ENCODE measurements at regions not wholly inside any gene's neighbourhood (a gene's known extent, or its start where the extent isn't known, plus 50 kb on each side); places are given as distances from the start of the nearest gene placed in this dataset.

DNA sequence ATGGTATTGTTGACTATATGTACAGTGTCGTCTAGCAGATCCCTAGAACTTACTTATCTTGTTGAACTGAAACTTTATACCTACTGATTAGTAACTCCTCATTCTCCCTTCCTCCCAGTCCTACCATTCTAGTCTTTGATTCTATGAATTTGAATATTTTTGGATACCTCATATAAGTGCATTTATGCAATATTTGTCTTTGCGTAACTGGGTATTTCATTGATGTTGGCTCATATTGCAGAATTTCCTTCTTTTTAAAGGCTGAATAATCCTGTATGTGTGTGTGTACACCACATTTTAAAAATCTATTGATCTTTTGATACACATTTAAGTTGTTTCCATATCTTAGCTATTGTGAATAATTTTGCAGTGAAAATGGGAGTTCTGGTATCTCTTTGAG, 119.9 kb downstream of the SOX4 start:
- no peak for TF ChIP-seq CTCF (IDR thresholded peaks at IDR 0.05 in 8 of 11, conservative IDR thresholded peaks at IDR 0.05 in 3 of 11)
- TF ChIP-seq POLR2A (IDR thresholded peaks at IDR 0.05): no peak
